ENCODE measurements at regions not wholly inside any gene's neighbourhood (a gene's known extent, or its start where the extent isn't known, plus 50 kb on each side); places are given as distances from the start of the nearest gene placed in this dataset.

DNA sequence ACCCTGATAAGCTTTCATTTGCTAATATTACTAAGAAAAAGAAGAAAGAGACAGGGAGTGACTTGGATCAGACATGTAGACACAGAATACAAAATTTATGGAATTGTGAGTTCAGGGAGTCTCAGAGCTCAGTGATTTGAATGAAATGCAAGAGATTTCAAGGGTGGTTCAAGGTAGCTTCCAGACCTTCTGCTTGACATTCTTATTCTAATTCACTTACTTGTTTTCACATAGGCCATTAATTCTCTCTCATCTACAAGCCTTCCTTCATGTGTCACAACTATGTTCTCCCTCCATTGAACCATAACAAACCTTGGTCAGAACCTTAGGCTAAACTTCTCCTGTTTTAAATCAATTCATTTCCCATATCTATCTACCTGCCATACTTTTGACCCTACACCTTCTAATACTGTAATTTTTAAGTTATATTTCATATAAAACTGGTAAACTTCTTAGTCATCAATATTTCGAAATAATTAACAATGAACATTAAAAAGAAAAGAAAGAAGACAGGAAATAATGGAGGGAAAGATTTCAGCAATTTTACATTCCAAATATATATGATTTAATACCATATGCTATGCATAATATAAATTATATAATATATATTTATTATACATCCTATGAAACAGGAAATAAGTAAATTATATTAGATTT lies 139.2 kb upstream of the PDE1A start:
- ChIA-PET CTCF (no interaction called here), POLR2A (no interaction called here)
- H3K27me3 Mint-ChIP-seq, result no peaks in the 10 kb centered on the region
- no peaks in the 10 kb centered on the region for H3K36me3 Mint-ChIP-seq (ENCODE audit: low read depth)
- DNase-seq, result no peak
- H3K4me3 Mint-ChIP-seq, result no peak overlapping the region
- H3K4me1 Mint-ChIP-seq, result no peaks in the 10 kb centered on the region
- no peak overlapping the region for H3K27ac Mint-ChIP-seq
- no peaks in the 10 kb centered on the region for H3K9me3 Mint-ChIP-seq

- ChIA-PET CTCF (no interaction called here), POLR2A (no interaction called here)
- Mint-ChIP-seq H3K27ac (no peak overlapping the region), H3K4me3 (no peak overlapping the region), H3K4me1 (no peaks in the 10 kb centered on the region), H3K27me3 (no peaks in the 10 kb centered on the region), H3K9me3 (no peaks in the 10 kb centered on the region), H3K36me3 (ENCODE audit: low read depth) (no peaks in the 10 kb centered on the region)
- no peak for DNase-seq
These were observed 142.5 kb upstream of the DNAJC10 start for GRCh38 chr2:182573553-182573952.

DNA sequence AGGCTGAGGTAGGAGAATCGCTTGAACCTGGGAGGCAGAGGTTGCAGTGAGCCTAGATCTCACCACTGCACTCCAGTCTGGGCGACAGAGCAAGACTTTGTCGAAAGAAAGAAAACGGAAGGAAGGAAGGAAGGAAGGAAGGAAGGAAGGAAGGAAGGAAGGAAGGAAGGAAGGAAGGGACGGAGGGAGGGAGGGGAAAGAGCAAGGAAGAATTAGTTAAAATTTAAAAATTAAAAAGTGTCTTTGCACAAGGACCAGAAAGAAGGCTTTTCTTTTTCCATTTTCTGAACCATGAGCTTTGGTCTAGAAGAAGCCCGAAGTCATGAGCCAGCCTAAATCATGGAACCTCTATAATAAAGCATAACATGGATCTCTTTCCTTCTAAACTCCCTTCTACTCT lies 138.2 kb upstream of the DNAJC10 start:
- no peaks in the 10 kb centered on the region for H3K4me1 Mint-ChIP-seq
- no peaks in the 10 kb centered on the region for H3K27me3 Mint-ChIP-seq
- POLR2A ChIA-PET, result no interaction called here
- no peak overlapping the region for H3K27ac Mint-ChIP-seq
- no peaks in the 10 kb centered on the region for H3K9me3 Mint-ChIP-seq
- H3K36me3 Mint-ChIP-seq (ENCODE audit: low read depth), result no peaks in the 10 kb centered on the region
- H3K4me3 Mint-ChIP-seq, result no peak overlapping the region
- CTCF ChIA-PET, result no interaction called here
- no peak for DNase-seq

- Mint-ChIP-seq H3K9me3 (no peaks in the 10 kb centered on the region), H3K27me3 (no peaks in the 10 kb centered on the region), H3K4me3 (no peak overlapping the region), H3K36me3 (ENCODE audit: low read depth) (no peaks in the 10 kb centered on the region), H3K27ac (no peak overlapping the region), H3K4me1 (no peaks in the 10 kb centered on the region)
- ChIA-PET CTCF (interaction anchor here (1.0 kb wide), 1 partner anchor 12 kb away, joined by 3 read pairs; no protein-coding TSS in a partner anchor), POLR2A (no interaction called here)
- DNase-seq, result no peak
These were observed 134.7 kb upstream of the DNAJC10 start for GRCh38 chr2:182581196-182581935.

GRCh38 chr2:182584462-182584861 lies 131.6 kb upstream of the DNAJC10 start:
- H3K4me3 Mint-ChIP-seq, result no peak overlapping the region
- POLR2A ChIA-PET, result no interaction called here
- H3K27me3 Mint-ChIP-seq, result no peaks in the 10 kb centered on the region
- DNase-seq, result no peak
- H3K9me3 Mint-ChIP-seq, result no peaks in the 10 kb centered on the region
- H3K4me1 Mint-ChIP-seq, result no peaks in the 10 kb centered on the region
- H3K27ac Mint-ChIP-seq, result no peak overlapping the region
- H3K36me3 Mint-ChIP-seq (ENCODE audit: low read depth), result no peaks in the 10 kb centered on the region
- CTCF ChIA-PET, result no interaction called here

- DNase-seq, result no peak
- Mint-ChIP-seq H3K27me3 (no peaks in the 10 kb centered on the region), H3K9me3 (no peaks in the 10 kb centered on the region), H3K4me3 (no peak overlapping the region), H3K4me1 (no peaks in the 10 kb centered on the region), H3K36me3 (ENCODE audit: low read depth) (no peaks in the 10 kb centered on the region), H3K27ac (no peak overlapping the region)
- CTCF ChIA-PET, result no interaction called here
- POLR2A ChIA-PET, result no interaction called here
These were observed 131.1 kb upstream of the DNAJC10 start for GRCh38 chr2:182585001-182585400.

- Mint-ChIP-seq H3K27me3 (no peaks in the 10 kb centered on the region), H3K27ac (no peak overlapping the region), H3K36me3 (ENCODE audit: low read depth) (no peaks in the 10 kb centered on the region), H3K9me3 (no peaks in the 10 kb centered on the region), H3K4me3 (no peak overlapping the region), H3K4me1 (no peaks in the 10 kb centered on the region)
- DNase-seq, result no peak
- POLR2A ChIA-PET, result no interaction called here
- CTCF ChIA-PET, result no interaction called here
These were observed 130.6 kb upstream of the DNAJC10 start for GRCh38 chr2:182585430-182585829.

GRCh38 chr2:182586426-182586825 lies 129.6 kb upstream of the DNAJC10 start:
- DNase-seq, result no peak
- Mint-ChIP-seq H3K4me3 (no peak overlapping the region), H3K9me3 (no peaks in the 10 kb centered on the region), H3K36me3 (ENCODE audit: low read depth) (no peaks in the 10 kb centered on the region), H3K27ac (no peak overlapping the region), H3K27me3 (no peaks in the 10 kb centered on the region), H3K4me1 (no peaks in the 10 kb centered on the region)
- CTCF ChIA-PET, result no interaction called here
- POLR2A ChIA-PET, result no interaction called here

DNA sequence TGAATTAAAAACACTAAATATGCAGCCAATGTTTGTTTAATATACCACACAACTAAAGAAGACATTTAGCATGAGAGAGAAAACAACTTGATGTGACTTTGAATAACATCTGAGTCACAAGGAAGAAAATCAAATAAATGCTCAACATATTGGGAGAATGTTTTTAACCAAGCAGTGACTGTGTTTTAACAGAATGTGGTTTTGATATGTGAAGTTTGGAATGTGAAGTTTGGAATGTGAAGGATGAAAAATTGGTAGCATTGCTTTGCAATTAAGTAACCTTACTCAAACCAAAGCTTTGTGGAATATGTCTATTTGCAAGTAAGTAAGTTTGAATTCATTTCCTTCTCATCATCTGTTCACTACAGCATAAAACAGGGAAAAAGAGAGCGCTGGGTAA lies 128.2 kb upstream of the DNAJC10 start:
- Mint-ChIP-seq H3K36me3 (ENCODE audit: low read depth) (no peaks in the 10 kb centered on the region), H3K4me3 (no peak overlapping the region), H3K4me1 (no peaks in the 10 kb centered on the region), H3K27ac (no peak overlapping the region), H3K9me3 (no peaks in the 10 kb centered on the region), H3K27me3 (no peaks in the 10 kb centered on the region)
- DNase-seq, result no peak
- ChIA-PET POLR2A (no interaction called here), CTCF (no interaction called here)

DNA sequence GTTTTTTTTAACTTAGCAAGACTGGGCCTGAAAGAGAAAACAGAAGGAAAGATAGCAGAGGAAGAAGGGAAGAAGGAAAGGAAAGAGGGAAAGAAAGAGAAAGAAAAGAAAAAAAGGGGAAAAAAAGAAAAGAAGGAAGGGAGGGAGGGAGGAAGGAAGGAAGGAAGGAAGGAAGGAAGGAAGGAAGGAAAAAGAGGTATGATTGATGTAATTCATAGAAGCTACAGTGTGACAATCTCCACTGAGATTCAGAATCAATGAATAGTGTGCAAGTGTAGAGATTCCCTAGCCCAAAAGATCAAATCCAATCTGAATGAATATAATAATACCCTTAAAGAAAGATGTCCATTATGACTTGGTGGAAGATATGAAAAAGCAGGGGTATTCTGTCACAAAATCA lies 126.9 kb upstream of the DNAJC10 start:
- Mint-ChIP-seq H3K27ac (no peak overlapping the region), H3K4me3 (no peak overlapping the region), H3K9me3 (no peaks in the 10 kb centered on the region), H3K4me1 (no peaks in the 10 kb centered on the region), H3K36me3 (ENCODE audit: low read depth) (no peaks in the 10 kb centered on the region), H3K27me3 (peaks cover 2% of the 10 kb centered on the region)
- no peak for DNase-seq
- CTCF ChIA-PET, result no interaction called here
- POLR2A ChIA-PET, result no interaction called here

DNA sequence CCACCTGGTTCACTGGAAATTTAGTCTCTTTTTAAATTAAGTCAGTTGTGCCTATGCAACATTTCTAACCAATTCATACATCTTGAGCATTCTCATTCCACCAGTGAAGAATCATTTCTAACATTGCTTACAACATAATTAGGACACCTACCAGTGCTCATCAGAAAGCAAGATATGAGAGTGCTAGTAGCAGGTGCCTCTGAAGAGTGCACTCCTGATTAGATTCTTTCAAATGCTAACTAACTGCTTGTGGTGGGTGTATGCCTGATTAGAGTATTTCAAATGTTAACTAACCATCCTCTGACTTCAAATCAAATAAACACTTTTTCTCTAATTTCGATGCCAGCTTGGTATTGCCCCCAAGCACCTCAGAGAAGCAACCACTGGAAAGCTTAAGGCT lies 124.3 kb upstream of the DNAJC10 start:
- Mint-ChIP-seq H3K4me3 (no peak overlapping the region), H3K4me1 (no peaks in the 10 kb centered on the region), H3K9me3 (no peaks in the 10 kb centered on the region), H3K27ac (no peak overlapping the region), H3K27me3 (peaks cover 4% of the 10 kb centered on the region), H3K36me3 (ENCODE audit: low read depth) (no peaks in the 10 kb centered on the region)
- ChIA-PET CTCF (no interaction called here), POLR2A (no interaction called here)
- no peak for DNase-seq

GRCh38 chr2:182592691-182593393 lies 123.2 kb upstream of the DNAJC10 start:
- Mint-ChIP-seq H3K9me3 (no peaks in the 10 kb centered on the region), H3K4me3 (no peak overlapping the region), H3K36me3 (ENCODE audit: low read depth) (no peaks in the 10 kb centered on the region), H3K27me3 (peaks cover 6% of the 10 kb centered on the region), H3K27ac (no peak overlapping the region), H3K4me1 (no peaks in the 10 kb centered on the region)
- ChIA-PET CTCF (interaction anchor here (0.9 kb wide), 1 partner anchor 59 kb away, joined by 3 read pairs; no protein-coding TSS in a partner anchor), POLR2A (no interaction called here)
- DNase-seq, result no peak

GRCh38 chr2:182593394-182593975 lies 122.6 kb upstream of the DNAJC10 start:
- no peaks in the 10 kb centered on the region for H3K4me1 Mint-ChIP-seq

More at GRCh38 chr2:182593394-182593975, 122.6 kb upstream of the DNAJC10 start:
- Mint-ChIP-seq H3K27ac (no peak overlapping the region), H3K9me3 (no peaks in the 10 kb centered on the region), H3K27me3 (peaks cover 6% of the 10 kb centered on the region), H3K4me3 (no peak overlapping the region), H3K36me3 (ENCODE audit: low read depth) (no peaks in the 10 kb centered on the region)
- POLR2A ChIA-PET, result no interaction called here
- DNase-seq, result no peak
- CTCF ChIA-PET, result interaction anchor here (0.9 kb wide), 1 partner anchor 58 kb away, joined by 3 read pairs; no protein-coding TSS in a partner anchor

Measured in activated CD4-positive, alpha-beta memory T cell treated with anti-CD3 and anti-CD28 coated beads, Interleukin-2, amount 10 ng/mL, durations not matched to agents 7 days and 5 days (primary cell).